ENCODE measurements at regions not wholly inside any gene's neighbourhood (a gene's known extent, or its start where the extent isn't known, plus 50 kb on each side); places are given as distances from the start of the nearest gene placed in this dataset.

- Histone ChIP-seq H3K4me1 (no peaks in the 10 kb centered on the region), H3K36me3 (no peaks in the 10 kb centered on the region), H3K9me3 (no peaks in the 10 kb centered on the region), H3K4me3 (no peak overlapping the region), H3K27me3 (no peaks in the 10 kb centered on the region), H3K27ac (no peak overlapping the region)
- in situ Hi-C loops (cut with MboI; ENCODE audit: low pct_ligation_motif_present in 1 of 4, low pct_unique_long_range_greater_than_20kb in 1 of 4, low sequenced_read_pairs in 3 of 4) = no loop called here
- DNase-seq = no peak
- TF ChIP-seq EP300 (IDR thresholded peaks at IDR 0.05; ENCODE audit: low read depth) (no peak), POLR2A (IDR thresholded peaks at IDR 0.05) (no peak), POLR2AphosphoS5 (IDR thresholded peaks at IDR 0.05) (no peak), CTCF (IDR thresholded peaks at IDR 0.05) (no peak)
- intact Hi-C loops (cut with DNase I; ENCODE audit: low total_unique reads) = no loop called here
Measured at GRCh38 chr7:36098096-36098495, 55.0 kb upstream of the EEPD1 start.

- Histone ChIP-seq H3K27me3 (no peaks in the 10 kb centered on the region), H3K9me3 (no peaks in the 10 kb centered on the region), H3K36me3 (no peaks in the 10 kb centered on the region), H3K4me3 (no peak overlapping the region), H3K27ac (no peak overlapping the region), H3K4me1 (no peaks in the 10 kb centered on the region)
- intact Hi-C loops (cut with DNase I; ENCODE audit: low total_unique reads) (no loop called here), in situ Hi-C loops (cut with MboI; ENCODE audit: low pct_ligation_motif_present in 1 of 4, low pct_unique_long_range_greater_than_20kb in 1 of 4, low sequenced_read_pairs in 3 of 4) (no loop called here)
- WGBS, 2 donors (ENCODE audit: low coverage in 1 of 2) = 42 to 100% methylated on average over 2 of the region's 2 CpGs
- DNase-seq = no peak
- TF ChIP-seq POLR2A (IDR thresholded peaks at IDR 0.05) (no peak), CTCF (IDR thresholded peaks at IDR 0.05) (no peak), EP300 (IDR thresholded peaks at IDR 0.05; ENCODE audit: low read depth) (no peak), POLR2AphosphoS5 (IDR thresholded peaks at IDR 0.05) (no peak)
Measured at GRCh38 chr7:36100226-36100625, 52.8 kb upstream of the EEPD1 start.

GRCh38 chr7:36100634-36101033, 52.4 kb upstream of the EEPD1 start:
- DNase-seq = no peak
- in situ Hi-C loops (cut with MboI; ENCODE audit: low pct_ligation_motif_present in 1 of 4, low pct_unique_long_range_greater_than_20kb in 1 of 4, low sequenced_read_pairs in 3 of 4) (no loop called here), intact Hi-C loops (cut with DNase I; ENCODE audit: low total_unique reads) (no loop called here)
- no peaks in the 10 kb centered on the region for H3K36me3 ChIP-seq
- H3K27me3 ChIP-seq = no peaks in the 10 kb centered on the region
- no peak overlapping the region for H3K27ac ChIP-seq
- H3K4me1 ChIP-seq = no peaks in the 10 kb centered on the region
- H3K9me3 ChIP-seq = no peaks in the 10 kb centered on the region
- no peak overlapping the region for H3K4me3 ChIP-seq
- WGBS, 2 donors (ENCODE audit: low coverage in 1 of 2) = 76 to 93% methylated on average over 1 of the region's 1 CpG
- TF ChIP-seq POLR2AphosphoS5 (IDR thresholded peaks at IDR 0.05) (no peak), POLR2A (IDR thresholded peaks at IDR 0.05) (no peak), EP300 (IDR thresholded peaks at IDR 0.05; ENCODE audit: low read depth) (no peak)

Small RNAs in the stretch of these regions (small RNA-seq; reads per million reads assigned to genes)
- 0 reads per million in 4 donors for gene RNU6-1085P
